Stimulated activated CD8-positive, alpha-beta memory T cell treated with anti-CD3 and anti-CD28 coated beads, Interleukin-7, amount 100 ng/mL, for 24 hours (primary cell): ENCODE measurements at regions not wholly inside any gene's neighbourhood (a gene's known extent, or its start where the extent isn't known, plus 50 kb on each side); places are given as distances from the start of the nearest gene placed in this dataset.

Source experiments
- DNase-seq: peaks from one replicate; pipeline ENCODE4 v3.0.0-alpha.2; 2020; ENCODE audit warnings: low read depth

DNA sequence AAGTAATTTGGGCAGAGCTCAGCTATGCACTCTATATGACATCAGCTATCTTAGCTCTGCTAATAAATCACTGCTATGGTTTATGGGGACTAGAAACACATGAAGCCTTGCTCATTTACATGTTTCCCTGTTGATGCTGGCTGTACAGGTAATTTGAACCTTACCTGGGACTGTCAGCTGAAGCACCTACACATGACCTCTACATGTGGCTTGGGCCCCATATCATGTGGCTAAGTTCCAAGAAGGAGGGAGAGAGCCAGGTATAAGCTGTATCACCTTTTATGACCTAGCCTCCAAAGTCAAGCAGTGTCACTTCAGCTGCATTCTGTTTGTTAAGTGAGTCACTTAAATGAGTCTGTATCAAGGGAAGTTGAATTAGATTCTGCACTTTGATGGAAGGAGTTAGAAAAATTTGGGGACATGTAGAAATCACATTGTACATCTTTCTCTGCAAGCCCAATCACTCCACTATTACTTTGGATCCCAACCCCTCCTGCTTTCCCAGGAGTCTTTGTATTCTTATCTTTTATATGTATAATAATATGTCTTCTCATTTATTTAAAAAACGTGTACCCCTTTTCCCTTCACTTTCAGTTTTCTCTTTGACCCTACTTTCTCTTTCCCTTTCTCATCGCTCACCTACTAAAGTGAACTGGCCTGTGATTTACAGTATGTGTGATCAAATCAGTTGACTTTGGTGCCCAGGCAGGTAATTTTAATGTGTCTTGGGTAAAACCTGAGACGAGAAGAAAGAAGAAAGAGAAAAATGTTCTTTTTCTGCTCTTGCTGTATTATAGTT lies 53.4 kb upstream of the PRKACB start:
- no peak for DNase-seq

DNA sequence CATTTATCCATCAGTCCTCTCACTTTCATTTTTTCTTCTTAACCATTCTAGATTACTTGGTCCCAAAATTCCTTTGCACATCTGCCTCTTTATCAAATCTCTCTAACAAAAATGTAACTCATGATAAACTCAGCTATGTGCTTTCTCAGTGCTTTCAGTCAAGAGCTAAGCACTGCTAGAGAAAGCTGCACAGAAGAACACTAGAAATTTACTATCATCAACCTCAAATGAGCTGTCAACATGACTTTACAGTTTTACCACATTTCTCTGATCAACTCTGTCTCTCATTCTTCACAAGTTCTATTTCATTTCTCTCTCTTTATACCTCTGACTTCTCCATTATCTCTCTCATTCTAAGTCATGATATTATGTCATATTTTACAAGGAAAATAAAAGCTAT lies 54.2 kb upstream of the PRKACB start:
- DNase-seq = no peak

- DNase-seq = no peak
Observed at GRCh38 chr1:84089465-84089864, 54.6 kb upstream of the PRKACB start.

DNA sequence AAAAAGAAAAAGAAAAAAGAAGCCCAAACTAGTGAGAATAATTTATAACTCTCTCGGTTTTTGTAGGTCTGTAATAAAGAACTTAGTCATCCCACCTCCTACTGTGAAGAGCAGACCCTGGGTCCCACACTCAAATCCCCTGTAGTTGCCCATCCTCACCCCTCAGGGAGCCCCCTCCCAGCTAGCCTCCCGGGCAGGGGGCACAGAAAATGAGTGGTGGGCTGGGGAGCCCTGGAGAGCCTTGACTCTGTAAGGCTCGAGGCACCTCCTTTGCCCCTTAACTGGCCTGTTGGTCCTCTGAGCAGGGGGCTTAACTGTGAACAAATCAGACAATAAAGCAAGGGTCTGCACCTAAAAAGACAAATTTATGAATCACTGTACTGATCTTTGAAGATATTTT lies 57.5 kb upstream of the PRKACB start:
- DNase-seq = no peak

GRCh38 chr1:84086189-84086588 lies 57.9 kb upstream of the PRKACB start:
- no peak for DNase-seq

- no peak for DNase-seq
Observed at GRCh38 chr1:84083307-84083706, 60.8 kb upstream of the PRKACB start.

DNA sequence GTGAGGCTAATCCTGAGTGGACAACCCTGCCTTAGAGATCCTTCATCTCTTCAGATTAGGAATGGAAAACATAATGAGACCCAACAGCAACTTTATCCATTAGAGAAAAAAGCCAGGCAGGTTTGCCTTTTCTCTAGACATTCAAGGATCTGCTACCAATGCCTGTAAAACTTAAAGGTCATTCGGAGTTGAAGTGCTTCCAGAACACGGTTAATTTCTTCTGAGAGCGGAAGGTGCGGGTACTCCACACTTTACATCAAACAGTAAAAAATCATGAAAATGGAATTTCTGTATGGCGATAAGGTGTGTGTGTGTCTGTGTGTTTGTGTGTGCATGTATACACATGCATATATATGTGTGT lies 65.2 kb upstream of the PRKACB start:
- DNase-seq = no peak

- DNase-seq = no peak
Observed at GRCh38 chr1:84078108-84078841, 65.8 kb upstream of the PRKACB start.

DNA sequence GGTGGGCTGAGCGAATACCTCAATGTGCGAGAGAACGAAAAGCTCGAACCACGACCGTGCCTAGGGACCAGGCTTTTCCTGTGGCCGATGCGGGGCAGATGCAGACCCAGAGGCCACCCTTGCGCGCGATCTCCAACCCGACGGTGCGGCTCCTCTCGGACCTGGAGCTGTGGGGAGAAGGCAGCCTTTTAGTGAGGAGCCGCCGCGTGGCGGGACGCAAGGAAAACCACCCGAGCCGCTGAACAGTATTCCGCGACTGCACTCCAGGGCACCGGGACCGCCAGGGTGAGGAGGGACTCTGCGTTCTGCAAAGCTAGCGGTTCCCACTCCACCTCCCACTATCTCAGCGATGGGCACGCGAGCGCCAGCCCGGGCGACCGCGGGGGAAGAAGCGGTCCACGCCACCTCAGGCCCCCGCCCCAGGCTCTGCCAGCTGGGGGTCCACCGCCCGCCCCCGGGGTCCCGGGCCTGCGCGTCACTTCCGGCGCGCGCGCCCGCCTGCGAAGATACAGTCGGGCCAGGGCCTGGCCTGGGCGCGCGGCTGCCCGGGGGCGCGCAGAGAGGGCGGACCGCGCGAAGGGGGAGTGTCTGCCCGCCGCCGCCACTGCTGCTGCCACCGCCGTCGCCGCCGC lies 66.5 kb upstream of the PRKACB start:
- DNase-seq = peak; percentile 51

- no peak for DNase-seq
Observed at GRCh38 chr1:84073266-84073665, 70.8 kb upstream of the PRKACB start.

GRCh38 chr1:84069236-84069845 lies 70.4 kb upstream of the TTLL7 start:
- DNase-seq = no peak

GRCh38 chr1:84062496-84062895 lies 63.6 kb upstream of the TTLL7 start:
- DNase-seq = no peak

DNA sequence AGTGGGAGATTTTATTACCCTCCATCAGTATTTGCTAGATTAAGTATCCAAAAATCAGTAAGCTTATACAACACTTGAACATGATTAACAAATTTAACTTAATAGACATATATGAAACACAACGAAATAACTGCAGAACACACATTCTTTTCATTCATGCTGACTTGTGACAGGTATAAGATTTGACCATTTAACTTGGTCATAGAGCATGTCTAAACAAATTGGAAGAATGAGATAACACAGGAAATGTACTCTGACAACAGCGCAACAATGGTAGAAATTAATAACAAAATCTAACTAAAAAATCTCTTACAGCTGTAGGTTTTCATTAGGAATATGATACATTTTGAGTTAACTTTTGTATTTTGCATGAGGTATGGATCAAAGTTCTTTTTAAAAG lies 62.4 kb upstream of the TTLL7 start:
- no peak for DNase-seq

GRCh38 chr1:84060781-84061180 lies 61.8 kb upstream of the TTLL7 start:
- no peak for DNase-seq

DNA sequence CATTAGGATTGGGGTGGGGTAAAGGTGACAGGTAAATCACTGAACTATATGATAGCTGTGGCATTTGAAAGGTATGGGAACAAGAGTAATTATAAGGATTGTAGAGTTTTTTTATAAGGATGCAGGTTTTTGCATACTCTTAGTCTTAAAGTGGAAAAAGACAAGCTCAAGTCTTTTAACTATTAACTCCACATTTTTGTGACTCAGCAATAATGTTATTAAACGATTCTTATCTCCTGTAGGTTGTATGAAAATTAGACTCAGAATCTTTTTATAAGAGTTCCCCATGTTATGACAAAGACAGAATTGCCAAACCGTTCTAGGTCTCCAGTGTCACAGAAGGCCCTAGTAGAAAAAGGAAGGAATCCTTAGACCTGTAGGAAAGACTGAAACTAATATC lies 49.9 kb upstream of the TTLL7 start:
- no peak for DNase-seq
